HG02571 (cell line): ENCODE measurements at regions not wholly inside any gene's neighbourhood (a gene's known extent, or its start where the extent isn't known, plus 50 kb on each side); places are given as distances from the start of the nearest gene placed in this dataset.
"Not testable (repeated sequence)": the region's sequence is repeated elsewhere in the genome, so short reads cannot be mapped to it uniquely, and the experiment has no call there.

Experiments used
- ATAC-seq: cut with Tn5 transposase; IDR thresholded peaks from one replicate; pipeline ENCODE4 v1.9.1; 2021; ENCODE audit warnings: mild to moderate bottlenecking, moderate library complexity; ENCODE audit not compliant: unreplicated experiment

- ATAC-seq: not testable (repeated sequence)
Observed at GRCh38 chr1:176396604-176397395, 66.2 kb upstream of the PAPPA2 start.

- ATAC-seq: no peak
Observed at GRCh38 chr1:176391621-176392020, 71.4 kb upstream of the PAPPA2 start.

- no peak for ATAC-seq
Observed at GRCh38 chr1:176384841-176385240, 78.1 kb upstream of the PAPPA2 start.

GRCh38 chr1:176382163-176382562 is 80.8 kb upstream of the PAPPA2 start:
- ATAC-seq: no peak

- ATAC-seq: no peak
Observed at GRCh38 chr1:176379626-176380339, 83.2 kb upstream of the PAPPA2 start.

GRCh38 chr1:176374967-176375569 is 87.9 kb upstream of the PAPPA2 start:
- peak; percentile 75 for ATAC-seq

GRCh38 chr1:176364236-176364905 is 98.6 kb upstream of the PAPPA2 start:
- no peak for ATAC-seq

- not testable (repeated sequence) for ATAC-seq
Observed at GRCh38 chr1:176349135-176349715, 113.8 kb upstream of the PAPPA2 start.

GRCh38 chr1:176341656-176342055 is 121.3 kb upstream of the PAPPA2 start:
- ATAC-seq: no peak

- ATAC-seq: no peak
Observed at GRCh38 chr1:176338877-176339276, 124.1 kb upstream of the PAPPA2 start.

- ATAC-seq: no peak
Observed at GRCh38 chr1:176330782-176331181, 123.7 kb upstream of the COP1 start.

GRCh38 chr1:176325664-176326063 is 118.6 kb upstream of the COP1 start:
- ATAC-seq: no peak

- no peak for ATAC-seq
Observed at GRCh38 chr1:176323472-176323871, 116.4 kb upstream of the COP1 start.

GRCh38 chr1:176315519-176316220 is 108.6 kb upstream of the COP1 start:
- ATAC-seq: no peak

GRCh38 chr1:176296602-176297001 is 89.5 kb upstream of the COP1 start:
- ATAC-seq: not testable (repeated sequence)

- ATAC-seq: no peak
Observed at GRCh38 chr1:176285996-176286395, 78.9 kb upstream of the COP1 start.

GRCh38 chr1:176271572-176271971 is 64.5 kb upstream of the COP1 start:
- no peak for ATAC-seq
